H1 (cell line): ENCODE measurements at regions not wholly inside any gene's neighbourhood (a gene's known extent, or its start where the extent isn't known, plus 50 kb on each side); places are given as distances from the start of the nearest gene placed in this dataset.

Source experiments
- CTCF ChIA-PET: fragments of 300-600 bp; sonication (Branson Sonifier 250); formaldehyde crosslinking; loops from one replicate; lab custom pipeline; 2021; ENCODE audit not compliant: partially characterized antibody; lab: Charles Lee
- POLR2A ChIA-PET: fragments of 300-600 bp; sonication (Branson Sonifier 250); formaldehyde crosslinking; loops from one replicate; lab custom pipeline; 2021; ENCODE audit warnings: inconsistent platforms; ENCODE audit not compliant: partially characterized antibody; lab: Charles Lee
- DNase-seq, 2 experiments: peaks; one replicate each; pipeline versions ENCODE4 v3.0.0 to v3.0.0-alpha.2; 2010 to 2022; ENCODE audit warnings: low spot score in 2 of 2, low read depth in 1 of 2, mixed read lengths in 1 of 2
- FAIRE-seq: peaks from 2 replicates; lab custom pipeline; 2011; peaks lifted over from hg19 to GRCh38; lab: Jason Lieb, UNC
- H2AFZ ChIP-seq: 2 replicates; pipeline ENCODE4 v1.8.1; 2012; ENCODE audit warnings: low read length, inconsistent platforms
- H2AK5ac ChIP-seq: 2 replicates; pipeline ENCODE4 v1.6.1; 2013; ENCODE audit warnings: low read depth, low read length
- H2BK120ac ChIP-seq: replicated peaks from 2 replicates; pipeline ENCODE3; 2013; ENCODE audit warnings: low read depth, low read length, inconsistent platforms
- H2BK12ac ChIP-seq: 2 replicates; pipeline ENCODE4 v1.6.1; 2013; ENCODE audit warnings: low read depth, low read length
- H2BK15ac ChIP-seq: 2 replicates; pipeline ENCODE4 v1.6.1; 2013; ENCODE audit warnings: low read length
- H2BK20ac ChIP-seq: 2 replicates; pipeline ENCODE4 v1.6.1; 2013; ENCODE audit warnings: low read length
- H2BK5ac ChIP-seq: 2 replicates; pipeline ENCODE4 v1.6.1; 2013; ENCODE audit warnings: low read depth, low read length
- H3K14ac ChIP-seq: 2 replicates; pipeline ENCODE4 v1.6.1; 2013; ENCODE audit warnings: inconsistent platforms; ENCODE audit not compliant: insufficient read length
- H3K18ac ChIP-seq: 2 replicates; pipeline ENCODE4 v1.6.1; 2013; ENCODE audit warnings: low read length; ENCODE audit errors: extremely low read depth
- H3K23ac ChIP-seq: 2 replicates; pipeline ENCODE4 v1.6.1; 2013; ENCODE audit warnings: inconsistent platforms; ENCODE audit not compliant: insufficient read length
- H3K23me2 ChIP-seq: 2 replicates; pipeline ENCODE4 v1.6.1; 2013; ENCODE audit warnings: low read depth, low read length
- H3K27ac ChIP-seq: 2 replicates; pipeline ENCODE4 v1.6.1; 2011; ENCODE audit warnings: low read depth, low read length, inconsistent platforms
- H3K27me3 ChIP-seq, 4 experiments: replicated peaks in 1 of 4; 1 replicate in 1 of 4; 2 replicates in 3 of 4; pipeline versions ENCODE4 v1.6.1 to v1.8.1; 2011 to 2013; ENCODE audit warnings: low read length in 3 of 4, mild to moderate bottlenecking in 3 of 4, inconsistent platforms in 2 of 4, mixed read lengths in 2 of 4, moderate library complexity in 1 of 4; ENCODE audit not compliant: control insufficient read depth in 3 of 4, insufficient read depth in 3 of 4; ENCODE audit errors: extremely low read depth in 1 of 4
- H3K36me3 ChIP-seq, 4 experiments: 2 replicates each; pipeline versions ENCODE4 v1.6.1 to v1.8.1; 2011 to 2013; ENCODE audit warnings: mild to moderate bottlenecking in 4 of 4, low read length in 3 of 4, moderate library complexity in 2 of 4, control low read depth in 1 of 4, inconsistent platforms in 1 of 4; ENCODE audit not compliant: insufficient read depth in 4 of 4, control insufficient read depth in 2 of 4
- H3K4ac ChIP-seq: replicated peaks from 2 replicates; pipeline ENCODE3; 2013; ENCODE audit warnings: low read length, low read depth, mixed read lengths, inconsistent platforms; ENCODE audit not compliant: insufficient read length
- H3K4me1 ChIP-seq, 4 experiments: replicated peaks in 1 of 4; 1 replicate in 1 of 4; 2 replicates in 3 of 4; pipeline versions ENCODE4 v1.6.1 to v1.8.1; 2011 to 2013; ENCODE audit warnings: low read length in 3 of 4, inconsistent platforms in 2 of 4, mixed read lengths in 1 of 4; ENCODE audit not compliant: insufficient read depth in 4 of 4, control insufficient read depth in 3 of 4
- H3K4me2 ChIP-seq, 2 experiments: 2 replicates each; pipeline versions ENCODE4 v1.6.1 to v1.8.1; 2011 to 2013; ENCODE audit warnings: low read depth in 2 of 2, low read length in 2 of 2, control low read depth in 1 of 2, inconsistent platforms in 1 of 2, mild to moderate bottlenecking in 1 of 2; ENCODE audit not compliant: insufficient read depth in 1 of 2
- H3K4me3 ChIP-seq, 4 experiments: fragments of 200-600, 300-600 bp in 1 of 4; sonication (generic), shearing (Covaris generic), sonication (Bioruptor Twin) in 1 of 4; 2 replicates each; pipeline versions ENCODE4 v1.5.1 to v1.8.1; 2011 to 2016; ENCODE audit warnings: low read length in 4 of 4, low read depth in 3 of 4, control low read depth in 2 of 4, inconsistent platforms in 2 of 4, mild to moderate bottlenecking in 2 of 4, mixed read lengths in 1 of 4, moderate library complexity in 1 of 4; ENCODE audit not compliant: insufficient read depth in 2 of 4; ENCODE audit errors: extremely low read depth in 1 of 4
- H3K56ac ChIP-seq: replicated peaks from 2 replicates; pipeline ENCODE3; 2013; ENCODE audit warnings: low read depth, mild to moderate bottlenecking, mixed read lengths, low read length, inconsistent platforms; ENCODE audit not compliant: insufficient read length
- H3K79me1 ChIP-seq: 2 replicates; pipeline ENCODE4 v1.6.1; 2013; ENCODE audit warnings: low read depth, low read length, control low read depth
- H3K79me2 ChIP-seq, 2 experiments: 2 replicates each; pipeline versions ENCODE4 v1.6.1 to v1.8.1; 2012 to 2013; ENCODE audit warnings: low read length in 2 of 2, mild to moderate bottlenecking in 2 of 2, inconsistent platforms in 1 of 2; ENCODE audit not compliant: insufficient read depth in 2 of 2, control insufficient read depth in 1 of 2
- H3K9ac ChIP-seq, 4 experiments: replicated peaks in 1 of 4; 1 replicate in 1 of 4; 2 replicates in 3 of 4; pipeline versions ENCODE4 v1.6.1 to v1.8.1; 2011 to 2013; ENCODE audit warnings: low read depth in 3 of 4, low read length in 3 of 4, control low read depth in 2 of 4, mild to moderate bottlenecking in 2 of 4, moderate library complexity in 2 of 4, inconsistent platforms in 1 of 4; ENCODE audit errors: extremely low read depth in 1 of 4
- H3K9me3 ChIP-seq, 2 experiments: 2 replicates each; pipeline versions ENCODE4 v1.6.1 to v1.8.1; 2012 to 2013; ENCODE audit warnings: mild to moderate bottlenecking in 2 of 2, moderate library complexity in 2 of 2, control low read depth in 1 of 2, inconsistent platforms in 1 of 2, low read depth in 1 of 2, low read length in 1 of 2, mixed read lengths in 1 of 2; ENCODE audit not compliant: insufficient read depth in 2 of 2
- H4K20me1 ChIP-seq, 2 experiments: replicated peaks in 1 of 2; 2 replicates each; pipeline versions ENCODE3 to v1.8.1; 2011 to 2013; ENCODE audit warnings: inconsistent platforms in 2 of 2, low read length in 2 of 2, mild to moderate bottlenecking in 1 of 2; ENCODE audit not compliant: insufficient read depth in 2 of 2, control insufficient read depth in 1 of 2
- H4K5ac ChIP-seq: 2 replicates; pipeline ENCODE4 v1.6.1; 2013; ENCODE audit warnings: low read length, low read depth, mixed read lengths, inconsistent platforms; ENCODE audit not compliant: insufficient read length
- H4K8ac ChIP-seq: 2 replicates; pipeline ENCODE4 v1.8.0; 2013; ENCODE audit warnings: mild to moderate bottlenecking, moderate library complexity, low read length, inconsistent platforms; ENCODE audit not compliant: insufficient read depth; ENCODE audit errors: extremely low read depth
- H4K91ac ChIP-seq: replicated peaks from 2 replicates; pipeline ENCODE3; 2013; ENCODE audit warnings: low read length, mixed read lengths, inconsistent platforms; ENCODE audit not compliant: insufficient read length
- ASH2L ChIP-seq: fragments of 200-600, 300-600 bp; sonication (generic); IDR thresholded peaks from one replicate; pipeline ENCODE4 v1.7.1; 2017; ENCODE audit warnings: low read length
- CHD1 ChIP-seq: IDR thresholded peaks from 2 replicates; pipeline ENCODE4 v1.6.1; 2012; ENCODE audit warnings: low read depth, low read length, improper control_type of control experiment
- KDM4A ChIP-seq: IDR thresholded peaks from one replicate; pipeline ENCODE4 v1.7.1; 2012; ENCODE audit warnings: low read depth, mild to moderate bottlenecking, moderate library complexity, low read length, inconsistent platforms; ENCODE audit not compliant: severe bottlenecking
- POLR2A ChIP-seq, 2 experiments: IDR thresholded peaks; 1 replicate in 1 of 2; 2 replicates in 1 of 2; pipeline ENCODE4 v1.6.1; 2011; ENCODE audit warnings: low read depth in 2 of 2, low read length in 2 of 2, mild to moderate bottlenecking in 2 of 2; ENCODE audit errors: control extremely low read depth in 1 of 2
- RAD21 ChIP-seq, 2 experiments: IDR thresholded peaks in 1 of 2; conservative IDR thresholded peaks in 1 of 2; 2 replicates each; pipeline ENCODE4 v1.6.1; 2011; ENCODE audit warnings: low read depth in 2 of 2, low read length in 2 of 2, improper control_type of control experiment in 1 of 2, inconsistent platforms in 1 of 2, mild to moderate bottlenecking in 1 of 2, moderate library complexity in 1 of 2
- SAP30 ChIP-seq: fragments of 300-600 bp; sonication (generic); IDR thresholded peaks from 2 replicates; pipeline ENCODE4 v1.7.1; 2012; ENCODE audit warnings: low read length, moderate library complexity, mild to moderate bottlenecking, inconsistent platforms; ENCODE audit not compliant: insufficient read depth, insufficient replicate concordance
- SP1 ChIP-seq: IDR thresholded peaks from 2 replicates; pipeline ENCODE4 v1.6.1; 2011; ENCODE audit warnings: low read depth, low read length
- YY1 ChIP-seq: IDR thresholded peaks from 2 replicates; pipeline ENCODE4 v1.6.1; 2011; ENCODE audit warnings: low read depth, mild to moderate bottlenecking, low read length
- TF ChIP-seq, protein P1 (sequence below), 3 experiments: IDR thresholded peaks; 1 replicate in 2 of 3; 2 replicates in 1 of 3; pipeline versions ENCODE4 v1.5.1 to v1.6.1; 2011; ENCODE audit warnings: low read length in 3 of 3, mild to moderate bottlenecking in 3 of 3, inconsistent platforms in 2 of 3, low read depth in 1 of 3, moderate library complexity in 1 of 3; ENCODE audit not compliant: insufficient read depth in 1 of 3; ENCODE audit errors: control extremely low read depth in 1 of 3
- TF ChIP-seq, protein P2 (sequence below): IDR thresholded peaks from 2 replicates; pipeline ENCODE4 v1.6.1; 2011; ENCODE audit warnings: low read length, improper control_type of control experiment

DNA sequence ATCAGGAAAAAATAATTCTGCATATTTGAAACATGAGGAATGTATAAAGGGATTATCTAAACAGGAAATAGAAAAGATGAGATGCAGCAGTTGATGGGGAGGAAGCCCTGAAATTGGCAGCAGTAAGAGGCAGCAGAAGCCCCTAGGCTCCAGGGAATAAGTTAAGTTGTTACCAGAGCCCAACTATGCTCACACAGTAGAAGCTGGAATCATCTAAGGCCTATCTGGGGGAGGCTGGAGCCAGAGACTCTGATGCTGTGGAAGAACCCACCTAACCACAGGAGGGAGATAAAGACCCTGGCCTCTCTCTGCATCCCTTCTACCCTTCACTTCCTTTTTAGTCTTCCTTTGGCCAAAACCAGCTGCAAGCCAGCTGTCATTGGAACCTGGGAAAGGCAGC lies 519.7 kb downstream of the DIPK2A start:
- no peak overlapping the region for H2BK15ac ChIP-seq
- no peaks in the 10 kb centered on the region for H3K23me2 ChIP-seq
- no peak overlapping the region for H2BK120ac ChIP-seq
- no peak overlapping the region for H2BK20ac ChIP-seq
- no peak overlapping the region for H3K9ac ChIP-seq
- no peaks in the 10 kb centered on the region for H3K79me1 ChIP-seq
- no peak overlapping the region for H3K27ac ChIP-seq
- H3K56ac ChIP-seq, result no peak overlapping the region
- no peaks in the 10 kb centered on the region; a peak in 1 of 4 replicates for H3K9me3 ChIP-seq
- no peaks in the 10 kb centered on the region for H3K79me2 ChIP-seq
- H3K27me3 ChIP-seq, result no peaks in the 10 kb centered on the region
- no peak overlapping the region for H3K4me2 ChIP-seq
- no peak overlapping the region for H2BK12ac ChIP-seq
- H3K36me3 ChIP-seq, result no peaks in the 10 kb centered on the region
- no peak for FAIRE-seq
- H4K20me1 ChIP-seq, result no peaks in the 10 kb centered on the region
- no peak overlapping the region for H3K23ac ChIP-seq
- no peak overlapping the region for H4K5ac ChIP-seq
- no peak overlapping the region for H2BK5ac ChIP-seq
- no peak overlapping the region for H2AK5ac ChIP-seq
- H3K4me1 ChIP-seq, result no peaks in the 10 kb centered on the region
- H3K14ac ChIP-seq, result no peak overlapping the region
- no peak overlapping the region for H3K4me3 ChIP-seq
- no peak overlapping the region for H3K18ac ChIP-seq
- TF ChIP-seq RAD21 (IDR thresholded peaks at IDR 0.05 in 1 of 2, conservative IDR thresholded peaks at IDR 0.05 in 1 of 2; ENCODE audit: low read depth in 2 of 2, low read length in 2 of 2) (peak; percentile 49 to 64), CHD1 (no peak), POLR2A (IDR thresholded peaks at IDR 0.05; ENCODE audit: control extremely low read depth in 1 of 2, low read depth in 2 of 2, low read length in 2 of 2) (no peak), SAP30 (no peak), SP1 (no peak), ASH2L (no peak), KDM4A (no peak), YY1 (no peak)
- TF ChIP-seq, protein P1, sequence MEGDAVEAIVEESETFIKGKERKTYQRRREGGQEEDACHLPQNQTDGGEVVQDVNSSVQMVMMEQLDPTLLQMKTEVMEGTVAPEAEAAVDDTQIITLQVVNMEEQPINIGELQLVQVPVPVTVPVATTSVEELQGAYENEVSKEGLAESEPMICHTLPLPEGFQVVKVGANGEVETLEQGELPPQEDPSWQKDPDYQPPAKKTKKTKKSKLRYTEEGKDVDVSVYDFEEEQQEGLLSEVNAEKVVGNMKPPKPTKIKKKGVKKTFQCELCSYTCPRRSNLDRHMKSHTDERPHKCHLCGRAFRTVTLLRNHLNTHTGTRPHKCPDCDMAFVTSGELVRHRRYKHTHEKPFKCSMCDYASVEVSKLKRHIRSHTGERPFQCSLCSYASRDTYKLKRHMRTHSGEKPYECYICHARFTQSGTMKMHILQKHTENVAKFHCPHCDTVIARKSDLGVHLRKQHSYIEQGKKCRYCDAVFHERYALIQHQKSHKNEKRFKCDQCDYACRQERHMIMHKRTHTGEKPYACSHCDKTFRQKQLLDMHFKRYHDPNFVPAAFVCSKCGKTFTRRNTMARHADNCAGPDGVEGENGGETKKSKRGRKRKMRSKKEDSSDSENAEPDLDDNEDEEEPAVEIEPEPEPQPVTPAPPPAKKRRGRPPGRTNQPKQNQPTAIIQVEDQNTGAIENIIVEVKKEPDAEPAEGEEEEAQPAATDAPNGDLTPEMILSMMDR (IDR thresholded peaks at IDR 0.05; ENCODE audit: control extremely low read depth in 1 of 3, insufficient read depth in 1 of 3, low read depth in 1 of 3, low read length in 3 of 3), result peak in 2 of 3 experiments; percentile 6 to 35; a peak in 1 of 4 replicates
- TF ChIP-seq, protein P2, sequence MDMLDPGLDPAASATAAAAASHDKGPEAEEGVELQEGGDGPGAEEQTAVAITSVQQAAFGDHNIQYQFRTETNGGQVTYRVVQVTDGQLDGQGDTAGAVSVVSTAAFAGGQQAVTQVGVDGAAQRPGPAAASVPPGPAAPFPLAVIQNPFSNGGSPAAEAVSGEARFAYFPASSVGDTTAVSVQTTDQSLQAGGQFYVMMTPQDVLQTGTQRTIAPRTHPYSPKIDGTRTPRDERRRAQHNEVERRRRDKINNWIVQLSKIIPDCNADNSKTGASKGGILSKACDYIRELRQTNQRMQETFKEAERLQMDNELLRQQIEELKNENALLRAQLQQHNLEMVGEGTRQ, result no peak
- TF ChIP-seq, all 59 proteins: peak for 2
- Histone ChIP-seq H4K91ac (no peak overlapping the region), H4K8ac (no peak overlapping the region; the same call in 1 of the 2 replicates), H2AFZ (0 out of 2 replicates have a peak overlapping the region, but pooled peaks have one; percentile 40), H3K4ac (no peak overlapping the region)
- DNase-seq, result no peak
- CTCF ChIA-PET, result no interaction called here
- POLR2A ChIA-PET, result no interaction called here
